ENCODE measurements at regions not wholly inside any gene's neighbourhood (a gene's known extent, or its start where the extent isn't known, plus 50 kb on each side); places are given as distances from the start of the nearest gene placed in this dataset.

DNA sequence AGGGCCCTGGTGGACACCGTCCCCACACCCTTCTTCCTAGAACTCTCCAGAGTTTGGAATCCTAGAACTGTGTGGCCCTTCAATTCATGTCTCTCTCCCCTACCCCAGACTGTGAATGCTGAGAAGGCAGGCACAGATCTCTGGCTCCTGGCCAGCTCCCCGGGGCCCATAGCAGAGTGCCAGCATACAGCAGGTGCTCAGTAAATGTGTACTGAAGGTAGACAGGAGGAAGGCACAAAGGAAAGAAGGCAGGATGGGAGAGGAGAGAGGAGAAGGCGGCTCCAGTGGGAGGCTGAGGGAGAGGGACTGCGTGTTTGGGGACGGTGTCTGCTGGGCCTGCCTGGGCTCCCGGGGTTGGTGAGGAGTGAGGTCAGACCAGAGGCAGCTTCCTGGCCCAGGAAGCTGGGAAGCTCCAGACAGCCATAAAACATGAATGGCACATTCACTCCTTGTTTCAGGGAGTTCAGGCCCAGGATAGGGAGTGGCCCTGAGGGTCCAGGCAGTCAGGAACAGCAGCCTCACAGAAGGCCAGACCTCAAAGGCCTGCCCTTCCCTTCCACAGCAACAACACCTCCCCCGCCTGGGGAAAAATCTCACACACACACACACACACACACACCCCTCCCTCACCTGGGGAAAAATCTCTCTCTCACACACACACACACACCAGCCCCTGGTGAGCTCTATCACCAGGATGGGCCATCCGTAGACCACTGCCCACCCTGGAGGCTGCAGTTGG lies 137.1 kb upstream of the PRR20G start:
- no peak for TF ChIP-seq CTCF (IDR thresholded peaks at IDR 0.05)
- no peak for TF ChIP-seq USF1 (IDR thresholded peaks at IDR 0.05; ENCODE audit: borderline replicate concordance, low read depth)
- TF ChIP-seq EP300 (IDR thresholded peaks at IDR 0.05; ENCODE audit: borderline replicate concordance in 1 of 2, low read depth in 1 of 2, low read length in 1 of 2) = no peak
- TF ChIP-seq EZH2phosphoT487 (IDR thresholded peaks at IDR 0.05; ENCODE audit: borderline replicate concordance, low read depth) = no peak
- no peak for TF ChIP-seq TEAD4 (IDR thresholded peaks at IDR 0.05; ENCODE audit: borderline replicate concordance, insufficient read depth)
- TF ChIP-seq POLR2AphosphoS5 (IDR thresholded peaks at IDR 0.05; ENCODE audit: low read depth, low read length) = no peak
- TF ChIP-seq CHD2 (IDR thresholded peaks at IDR 0.05; ENCODE audit: low read length, partially characterized antibody) = no peak
- TF ChIP-seq, protein P1, sequence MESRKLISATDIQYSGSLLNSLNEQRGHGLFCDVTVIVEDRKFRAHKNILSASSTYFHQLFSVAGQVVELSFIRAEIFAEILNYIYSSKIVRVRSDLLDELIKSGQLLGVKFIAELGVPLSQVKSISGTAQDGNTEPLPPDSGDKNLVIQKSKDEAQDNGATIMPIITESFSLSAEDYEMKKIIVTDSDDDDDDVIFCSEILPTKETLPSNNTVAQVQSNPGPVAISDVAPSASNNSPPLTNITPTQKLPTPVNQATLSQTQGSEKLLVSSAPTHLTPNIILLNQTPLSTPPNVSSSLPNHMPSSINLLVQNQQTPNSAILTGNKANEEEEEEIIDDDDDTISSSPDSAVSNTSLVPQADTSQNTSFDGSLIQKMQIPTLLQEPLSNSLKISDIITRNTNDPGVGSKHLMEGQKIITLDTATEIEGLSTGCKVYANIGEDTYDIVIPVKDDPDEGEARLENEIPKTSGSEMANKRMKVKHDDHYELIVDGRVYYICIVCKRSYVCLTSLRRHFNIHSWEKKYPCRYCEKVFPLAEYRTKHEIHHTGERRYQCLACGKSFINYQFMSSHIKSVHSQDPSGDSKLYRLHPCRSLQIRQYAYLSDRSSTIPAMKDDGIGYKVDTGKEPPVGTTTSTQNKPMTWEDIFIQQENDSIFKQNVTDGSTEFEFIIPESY (IDR thresholded peaks at IDR 0.05; ENCODE audit: borderline replicate concordance, low read depth) = no peak
- no peak for TF ChIP-seq USF2 (IDR thresholded peaks at IDR 0.05; ENCODE audit: borderline replicate concordance, low read depth, low read length)
- TF ChIP-seq SMC3 (IDR thresholded peaks at IDR 0.05; ENCODE audit: low read depth, low read length) = no peak
- TF ChIP-seq TAF1 (IDR thresholded peaks at IDR 0.05; ENCODE audit: borderline replicate concordance, low read depth, low read length) = no peak

Data from SK-N-SH (cell line).